Uterus (tissue), 3 donors: ENCODE measurements at regions not wholly inside any gene's neighbourhood (a gene's known extent, or its start where the extent isn't known, plus 50 kb on each side); places are given as distances from the start of the nearest gene placed in this dataset.

Source experiments
- DNase-seq, 2 donors: peaks; one replicate each; pipeline ENCODE4 v3.0.0-alpha.2; 2019 to 2020
- H3K27ac ChIP-seq, 2 donors: fragments of 200-600 bp; sonication (generic); 1 replicate in 1 of 2; 2 replicates in 1 of 2; pipeline ENCODE4 v1.5.1; 2016 to 2018
- H3K27me3 ChIP-seq, 2 donors: fragments of 200-600 bp; sonication (generic); one replicate each; pipeline ENCODE4 v1.5.1; 2018 to 2019; ENCODE audit warnings: control low read depth in 1 of 2
- H3K36me3 ChIP-seq, 2 donors: fragments of 200-600 bp; sonication (generic); one replicate each; pipeline ENCODE4 v1.5.1; 2019; ENCODE audit warnings: control low read depth in 1 of 2
- H3K4me1 ChIP-seq, 2 donors: fragments of 200-600 bp; sonication (generic); one replicate each; pipeline ENCODE4 v1.5.1; 2018 to 2019; ENCODE audit warnings: control low read depth in 1 of 2
- H3K4me3 ChIP-seq, 2 donors: fragments of 200-600 bp; sonication (generic); 1 replicate in 1 of 2; 2 replicates in 1 of 2; pipeline ENCODE4 v1.5.1; 2018 to 2019; ENCODE audit warnings: mild to moderate bottlenecking in 1 of 2
- H3K9me3 ChIP-seq, 2 donors: fragments of 200-600 bp; sonication (generic); one replicate each; pipeline ENCODE4 v1.5.1; 2019; ENCODE audit warnings: control low read depth in 1 of 2
- POLR2A ChIP-seq, 2 donors: fragments of 450-650 bp; IDR thresholded peaks; one replicate each; pipeline ENCODE4 v1.6.1; 2016; ENCODE audit warnings: antibody characterized with exemption in 2 of 2, mild to moderate bottlenecking in 1 of 2, moderate library complexity in 1 of 2
- intact Hi-C: fragments of 100-400 bp; cut with DNase I; formaldehyde crosslinking; loops from one replicate; pipeline ENCODE4 v1.15.1; 2023; ENCODE audit warnings: low total_unique reads
- TF ChIP-seq, protein P1 (sequence below), 4 experiments: fragments of 200-600 bp in 2 of 4; fragments of 450-650 bp in 2 of 4; sonication (generic) in 2 of 4; IDR thresholded peaks; one replicate each; pipeline ENCODE4 v1.5.1; 2016 to 2019; ENCODE audit warnings: antibody characterized with exemption in 4 of 4, mild to moderate bottlenecking in 2 of 4, moderate library complexity in 1 of 4
- donor health status: DM: yes; HTN: yes; CAD: no.

DNA sequence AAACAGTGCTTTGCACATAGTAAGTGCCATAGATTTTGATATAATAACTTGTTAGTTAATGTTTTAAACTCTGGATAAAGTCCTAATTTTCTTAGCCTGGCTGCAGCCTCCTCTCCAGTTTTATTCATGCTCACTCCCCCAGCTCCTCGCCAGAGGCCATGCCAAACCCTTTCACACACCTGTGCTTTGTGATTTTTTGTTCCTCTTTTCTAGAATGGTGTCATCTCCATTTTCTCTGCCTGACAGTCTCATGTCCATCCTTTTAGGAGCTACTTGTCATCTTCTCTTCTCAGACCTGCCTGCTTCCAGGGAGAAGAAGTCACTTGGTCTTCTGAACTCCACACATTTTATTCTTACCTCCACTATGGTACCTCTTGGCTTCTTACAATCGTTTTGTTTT is 55.8 kb upstream of the SPATA13 start:
- no peaks in the 10 kb centered on the region for H3K36me3 ChIP-seq
- intact Hi-C loops: no loop called here
- DNase-seq: no peak

GRCh38 chr13:24106429-24106828 is 54.1 kb upstream of the SPATA13 start:
- no peak for DNase-seq
- intact Hi-C loops: no loop called here
- TF ChIP-seq, protein P1, sequence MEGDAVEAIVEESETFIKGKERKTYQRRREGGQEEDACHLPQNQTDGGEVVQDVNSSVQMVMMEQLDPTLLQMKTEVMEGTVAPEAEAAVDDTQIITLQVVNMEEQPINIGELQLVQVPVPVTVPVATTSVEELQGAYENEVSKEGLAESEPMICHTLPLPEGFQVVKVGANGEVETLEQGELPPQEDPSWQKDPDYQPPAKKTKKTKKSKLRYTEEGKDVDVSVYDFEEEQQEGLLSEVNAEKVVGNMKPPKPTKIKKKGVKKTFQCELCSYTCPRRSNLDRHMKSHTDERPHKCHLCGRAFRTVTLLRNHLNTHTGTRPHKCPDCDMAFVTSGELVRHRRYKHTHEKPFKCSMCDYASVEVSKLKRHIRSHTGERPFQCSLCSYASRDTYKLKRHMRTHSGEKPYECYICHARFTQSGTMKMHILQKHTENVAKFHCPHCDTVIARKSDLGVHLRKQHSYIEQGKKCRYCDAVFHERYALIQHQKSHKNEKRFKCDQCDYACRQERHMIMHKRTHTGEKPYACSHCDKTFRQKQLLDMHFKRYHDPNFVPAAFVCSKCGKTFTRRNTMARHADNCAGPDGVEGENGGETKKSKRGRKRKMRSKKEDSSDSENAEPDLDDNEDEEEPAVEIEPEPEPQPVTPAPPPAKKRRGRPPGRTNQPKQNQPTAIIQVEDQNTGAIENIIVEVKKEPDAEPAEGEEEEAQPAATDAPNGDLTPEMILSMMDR (IDR thresholded peaks at IDR 0.05): no peak
- no peak for TF ChIP-seq POLR2A (IDR thresholded peaks at IDR 0.05)
- H3K27me3 ChIP-seq: no peaks in the 10 kb centered on the region
- H3K27ac ChIP-seq: no peak overlapping the region
- no peaks in the 10 kb centered on the region for H3K9me3 ChIP-seq
- H3K4me3 ChIP-seq: no peak overlapping the region
- H3K36me3 ChIP-seq: no peaks in the 10 kb centered on the region
- no peaks in the 10 kb centered on the region for H3K4me1 ChIP-seq

More for the DNA sequence above, 55.8 kb upstream of the SPATA13 start:
- no peaks in the 10 kb centered on the region for H3K4me1 ChIP-seq
- no peak overlapping the region for H3K27ac ChIP-seq
- H3K4me3 ChIP-seq: no peak overlapping the region
- no peaks in the 10 kb centered on the region for H3K27me3 ChIP-seq
- H3K9me3 ChIP-seq: no peaks in the 10 kb centered on the region
- no peak for TF ChIP-seq POLR2A (IDR thresholded peaks at IDR 0.05)
- TF ChIP-seq, protein P1 (IDR thresholded peaks at IDR 0.05): no peak

DNA sequence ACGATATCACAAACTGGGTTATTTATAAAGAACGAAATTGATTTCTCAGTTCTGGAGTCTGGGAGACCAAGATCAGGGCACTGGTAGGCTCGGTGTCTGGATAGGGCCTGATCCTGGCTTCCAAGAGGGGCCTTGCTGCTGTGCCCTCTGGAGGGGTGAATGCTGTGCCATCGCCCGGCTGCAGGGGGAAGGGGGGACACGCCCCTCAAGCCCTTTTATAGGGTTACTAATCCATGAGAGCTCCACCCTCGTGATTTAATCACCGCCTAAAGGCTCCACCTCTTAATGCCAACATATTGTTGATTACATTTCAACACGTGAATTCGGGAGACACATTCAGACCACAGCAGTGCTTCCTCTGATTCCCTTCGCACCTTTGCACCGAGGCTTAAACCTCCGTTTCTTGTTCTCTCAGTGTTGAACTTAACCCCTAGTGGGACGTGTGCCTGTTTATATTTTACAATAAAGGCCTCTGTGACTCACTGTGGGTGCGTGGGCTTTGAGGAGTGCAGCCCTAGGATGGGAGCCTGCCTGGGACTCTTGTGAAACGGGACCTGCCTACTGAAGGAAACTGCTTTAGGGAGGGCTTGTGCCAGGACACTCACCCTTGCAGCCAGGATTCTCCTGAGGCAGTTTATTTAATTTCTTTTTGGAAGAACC is 52.4 kb upstream of the SPATA13 start:
- Histone ChIP-seq H3K36me3 (no peaks in the 10 kb centered on the region), H3K27ac (no peak overlapping the region), H3K9me3 (no peaks in the 10 kb centered on the region), H3K4me3 (no peak overlapping the region), H3K27me3 (no peaks in the 10 kb centered on the region), H3K4me1 (no peaks in the 10 kb centered on the region)
- DNase-seq: no peak
- TF ChIP-seq, protein P1 (IDR thresholded peaks at IDR 0.05): no peak
- no peak for TF ChIP-seq POLR2A (IDR thresholded peaks at IDR 0.05)
- intact Hi-C loops: no loop called here

DNA sequence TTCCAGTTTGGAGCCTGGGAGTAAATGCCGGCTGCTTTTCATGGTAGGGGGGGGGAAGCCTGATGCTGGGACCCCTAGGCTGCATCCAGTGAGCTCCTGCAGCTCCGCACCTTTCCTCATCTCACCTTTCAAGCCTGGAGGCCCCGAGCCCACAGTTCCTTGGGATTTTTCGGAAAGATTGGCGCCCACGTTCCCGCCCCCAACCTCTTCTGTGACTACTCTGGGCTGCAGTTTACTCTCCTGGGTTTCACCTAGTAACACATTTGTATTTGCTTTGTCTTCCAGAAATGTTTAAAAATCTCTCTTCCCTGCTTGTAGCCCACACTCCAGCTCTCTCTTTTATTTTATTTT is 51.9 kb upstream of the SPATA13 start:
- TF ChIP-seq, protein P1 (IDR thresholded peaks at IDR 0.05): no peak
- TF ChIP-seq POLR2A (IDR thresholded peaks at IDR 0.05): no peak
- Histone ChIP-seq H3K36me3 (no peaks in the 10 kb centered on the region), H3K27me3 (no peaks in the 10 kb centered on the region), H3K27ac (no peak overlapping the region), H3K9me3 (no peaks in the 10 kb centered on the region), H3K4me3 (no peak overlapping the region), H3K4me1 (no peaks in the 10 kb centered on the region)
- DNase-seq: no peak
- intact Hi-C loops: no loop called here

- intact Hi-C loops: no loop called here
- DNase-seq: no peak
- H3K27ac ChIP-seq: no peak overlapping the region
These were observed 50.5 kb upstream of the SPATA13 start for GRCh38 chr13:24110011-24110410.

More at GRCh38 chr13:24110011-24110410, 50.5 kb upstream of the SPATA13 start:
- no peak for TF ChIP-seq POLR2A (IDR thresholded peaks at IDR 0.05)
- TF ChIP-seq, protein P1 (IDR thresholded peaks at IDR 0.05): no peak
- Histone ChIP-seq H3K4me1 (no peaks in the 10 kb centered on the region), H3K36me3 (no peaks in the 10 kb centered on the region), H3K9me3 (no peaks in the 10 kb centered on the region), H3K4me3 (no peak overlapping the region), H3K27me3 (no peaks in the 10 kb centered on the region)
